H1 (cell line): ENCODE measurements at regions not wholly inside any gene's neighbourhood (a gene's known extent, or its start where the extent isn't known, plus 50 kb on each side); places are given as distances from the start of the nearest gene placed in this dataset.
"Not testable (repeated sequence)": the region's sequence is repeated elsewhere in the genome, so short reads cannot be mapped to it uniquely, and the experiment has no call there.

ENCODE experiments used
- CTCF ChIA-PET: fragments of 300-600 bp; sonication (Branson Sonifier 250); formaldehyde crosslinking; loops from one replicate; lab custom pipeline; 2021; ENCODE audit not compliant: partially characterized antibody; lab: Charles Lee
- POLR2A ChIA-PET: fragments of 300-600 bp; sonication (Branson Sonifier 250); formaldehyde crosslinking; loops from one replicate; lab custom pipeline; 2021; ENCODE audit warnings: inconsistent platforms; ENCODE audit not compliant: partially characterized antibody; lab: Charles Lee
- DNase-seq, 2 experiments: peaks; one replicate each; pipeline versions ENCODE4 v3.0.0 to v3.0.0-alpha.2; 2010 to 2022; ENCODE audit warnings: low spot score in 2 of 2, low read depth in 1 of 2, mixed read lengths in 1 of 2
- FAIRE-seq: peaks from 2 replicates; lab custom pipeline; 2011; peaks lifted over from hg19 to GRCh38; lab: Jason Lieb, UNC
- H2AFZ ChIP-seq: 2 replicates; pipeline ENCODE4 v1.8.1; 2012; ENCODE audit warnings: low read length, inconsistent platforms
- H2AK5ac ChIP-seq: 2 replicates; pipeline ENCODE4 v1.6.1; 2013; ENCODE audit warnings: low read depth, low read length
- H2BK120ac ChIP-seq: replicated peaks from 2 replicates; pipeline ENCODE3; 2013; ENCODE audit warnings: low read depth, low read length, inconsistent platforms
- H2BK12ac ChIP-seq: 2 replicates; pipeline ENCODE4 v1.6.1; 2013; ENCODE audit warnings: low read depth, low read length
- H2BK15ac ChIP-seq: 2 replicates; pipeline ENCODE4 v1.6.1; 2013; ENCODE audit warnings: low read length
- H2BK20ac ChIP-seq: 2 replicates; pipeline ENCODE4 v1.6.1; 2013; ENCODE audit warnings: low read length
- H2BK5ac ChIP-seq: 2 replicates; pipeline ENCODE4 v1.6.1; 2013; ENCODE audit warnings: low read depth, low read length
- H3K14ac ChIP-seq: 2 replicates; pipeline ENCODE4 v1.6.1; 2013; ENCODE audit warnings: inconsistent platforms; ENCODE audit not compliant: insufficient read length
- H3K18ac ChIP-seq: 2 replicates; pipeline ENCODE4 v1.6.1; 2013; ENCODE audit warnings: low read length; ENCODE audit errors: extremely low read depth
- H3K23ac ChIP-seq: 2 replicates; pipeline ENCODE4 v1.6.1; 2013; ENCODE audit warnings: inconsistent platforms; ENCODE audit not compliant: insufficient read length
- H3K23me2 ChIP-seq: 2 replicates; pipeline ENCODE4 v1.6.1; 2013; ENCODE audit warnings: low read depth, low read length
- H3K27ac ChIP-seq: 2 replicates; pipeline ENCODE4 v1.6.1; 2011; ENCODE audit warnings: low read depth, low read length, inconsistent platforms
- H3K27me3 ChIP-seq, 4 experiments: replicated peaks in 1 of 4; 1 replicate in 1 of 4; 2 replicates in 3 of 4; pipeline versions ENCODE4 v1.6.1 to v1.8.1; 2011 to 2013; ENCODE audit warnings: low read length in 3 of 4, mild to moderate bottlenecking in 3 of 4, inconsistent platforms in 2 of 4, mixed read lengths in 2 of 4, moderate library complexity in 1 of 4; ENCODE audit not compliant: control insufficient read depth in 3 of 4, insufficient read depth in 3 of 4; ENCODE audit errors: extremely low read depth in 1 of 4
- H3K36me3 ChIP-seq, 4 experiments: 2 replicates each; pipeline versions ENCODE4 v1.6.1 to v1.8.1; 2011 to 2013; ENCODE audit warnings: mild to moderate bottlenecking in 4 of 4, low read length in 3 of 4, moderate library complexity in 2 of 4, control low read depth in 1 of 4, inconsistent platforms in 1 of 4; ENCODE audit not compliant: insufficient read depth in 4 of 4, control insufficient read depth in 2 of 4
- H3K4ac ChIP-seq: replicated peaks from 2 replicates; pipeline ENCODE3; 2013; ENCODE audit warnings: low read length, low read depth, mixed read lengths, inconsistent platforms; ENCODE audit not compliant: insufficient read length
- H3K4me1 ChIP-seq, 4 experiments: replicated peaks in 1 of 4; 1 replicate in 1 of 4; 2 replicates in 3 of 4; pipeline versions ENCODE4 v1.6.1 to v1.8.1; 2011 to 2013; ENCODE audit warnings: low read length in 3 of 4, inconsistent platforms in 2 of 4, mixed read lengths in 1 of 4; ENCODE audit not compliant: insufficient read depth in 4 of 4, control insufficient read depth in 3 of 4
- H3K4me2 ChIP-seq, 2 experiments: 2 replicates each; pipeline versions ENCODE4 v1.6.1 to v1.8.1; 2011 to 2013; ENCODE audit warnings: low read depth in 2 of 2, low read length in 2 of 2, control low read depth in 1 of 2, inconsistent platforms in 1 of 2, mild to moderate bottlenecking in 1 of 2; ENCODE audit not compliant: insufficient read depth in 1 of 2
- H3K4me3 ChIP-seq, 4 experiments: fragments of 200-600, 300-600 bp in 1 of 4; sonication (generic), shearing (Covaris generic), sonication (Bioruptor Twin) in 1 of 4; 2 replicates each; pipeline versions ENCODE4 v1.5.1 to v1.8.1; 2011 to 2016; ENCODE audit warnings: low read length in 4 of 4, low read depth in 3 of 4, control low read depth in 2 of 4, inconsistent platforms in 2 of 4, mild to moderate bottlenecking in 2 of 4, mixed read lengths in 1 of 4, moderate library complexity in 1 of 4; ENCODE audit not compliant: insufficient read depth in 2 of 4; ENCODE audit errors: extremely low read depth in 1 of 4
- H3K56ac ChIP-seq: replicated peaks from 2 replicates; pipeline ENCODE3; 2013; ENCODE audit warnings: low read depth, mild to moderate bottlenecking, mixed read lengths, low read length, inconsistent platforms; ENCODE audit not compliant: insufficient read length
- H3K79me1 ChIP-seq: 2 replicates; pipeline ENCODE4 v1.6.1; 2013; ENCODE audit warnings: low read depth, low read length, control low read depth
- H3K79me2 ChIP-seq, 2 experiments: 2 replicates each; pipeline versions ENCODE4 v1.6.1 to v1.8.1; 2012 to 2013; ENCODE audit warnings: low read length in 2 of 2, mild to moderate bottlenecking in 2 of 2, inconsistent platforms in 1 of 2; ENCODE audit not compliant: insufficient read depth in 2 of 2, control insufficient read depth in 1 of 2
- H3K9ac ChIP-seq, 4 experiments: replicated peaks in 1 of 4; 1 replicate in 1 of 4; 2 replicates in 3 of 4; pipeline versions ENCODE4 v1.6.1 to v1.8.1; 2011 to 2013; ENCODE audit warnings: low read depth in 3 of 4, low read length in 3 of 4, control low read depth in 2 of 4, mild to moderate bottlenecking in 2 of 4, moderate library complexity in 2 of 4, inconsistent platforms in 1 of 4; ENCODE audit errors: extremely low read depth in 1 of 4
- H3K9me3 ChIP-seq, 2 experiments: 2 replicates each; pipeline versions ENCODE4 v1.6.1 to v1.8.1; 2012 to 2013; ENCODE audit warnings: mild to moderate bottlenecking in 2 of 2, moderate library complexity in 2 of 2, control low read depth in 1 of 2, inconsistent platforms in 1 of 2, low read depth in 1 of 2, low read length in 1 of 2, mixed read lengths in 1 of 2; ENCODE audit not compliant: insufficient read depth in 2 of 2
- H4K20me1 ChIP-seq, 2 experiments: replicated peaks in 1 of 2; 2 replicates each; pipeline versions ENCODE3 to v1.8.1; 2011 to 2013; ENCODE audit warnings: inconsistent platforms in 2 of 2, low read length in 2 of 2, mild to moderate bottlenecking in 1 of 2; ENCODE audit not compliant: insufficient read depth in 2 of 2, control insufficient read depth in 1 of 2
- H4K5ac ChIP-seq: 2 replicates; pipeline ENCODE4 v1.6.1; 2013; ENCODE audit warnings: low read length, low read depth, mixed read lengths, inconsistent platforms; ENCODE audit not compliant: insufficient read length
- H4K8ac ChIP-seq: 2 replicates; pipeline ENCODE4 v1.8.0; 2013; ENCODE audit warnings: mild to moderate bottlenecking, moderate library complexity, low read length, inconsistent platforms; ENCODE audit not compliant: insufficient read depth; ENCODE audit errors: extremely low read depth
- H4K91ac ChIP-seq: replicated peaks from 2 replicates; pipeline ENCODE3; 2013; ENCODE audit warnings: low read length, mixed read lengths, inconsistent platforms; ENCODE audit not compliant: insufficient read length
- WGBS, 2 experiments: shearing (Covaris generic) in 1 of 2; methylation state at CpG; one replicate each; pipeline versions ENCODE4 v1.1.6 to v1.1.7; 2013 to 2015; ENCODE audit warnings: low lambda C conversion rate in 2 of 2, mixed read lengths in 2 of 2, inconsistent platforms in 1 of 2, low coverage in 1 of 2, missing lambda C conversion rate in 1 of 2; ENCODE audit not compliant: insufficient replicate concordance in 2 of 2, insufficient coverage in 1 of 2, insufficient read length in 1 of 2; ENCODE audit errors: extremely low coverage in 1 of 2, missing lambda C conversion rate in 1 of 2; 5-methylcytosine and 5-hydroxymethylcytosine counted together

GRCh38 chr3:75260975-75261374, 403.2 kb upstream of the FRG2C start:
- H3K79me1 ChIP-seq, H3K4ac ChIP-seq, H3K4me2 ChIP-seq, H3K79me2 ChIP-seq, POLR2A ChIA-PET, H2AK5ac ChIP-seq, H3K23me2 ChIP-seq, H2BK15ac ChIP-seq, H3K4me1 ChIP-seq, FAIRE-seq, H3K9ac ChIP-seq, H3K36me3 ChIP-seq, DNase-seq, H3K27me3 ChIP-seq, H3K56ac ChIP-seq, H3K23ac ChIP-seq, H2BK12ac ChIP-seq, H3K4me3 ChIP-seq, H4K8ac ChIP-seq, H2BK5ac ChIP-seq, H2BK20ac ChIP-seq, H4K5ac ChIP-seq, H3K27ac ChIP-seq, H2BK120ac ChIP-seq, H3K14ac ChIP-seq, H2AFZ ChIP-seq, H4K91ac ChIP-seq, H3K18ac ChIP-seq, H3K9me3 ChIP-seq, H4K20me1 ChIP-seq: not testable (repeated sequence)
- CTCF ChIA-PET = interaction anchor here (1.3 kb wide), 1 partner anchor 33 kb away, joined by 4 read pairs; no protein-coding TSS in a partner anchor
- 75% methylated on average over 2 of the region's 2 CpGs; no CpG with 5 or more reads in 1 of the 2 experiments for WGBS, 2 experiments
